IPS-NIHi7 (cell line): ENCODE measurements at regions not wholly inside any gene's neighbourhood (a gene's known extent, or its start where the extent isn't known, plus 50 kb on each side); places are given as distances from the start of the nearest gene placed in this dataset.
A peak's percentile ranks its signal among the peaks of the same experiment; 100 is the strongest.

ENCODE experiments used
- DNase-seq: peaks from one replicate; pipeline ENCODE4 v3.0.0; 2012; ENCODE audit warnings: mixed read lengths; ENCODE audit errors: extremely low spot score

GRCh38 chr5:57711946-57712345, 229.3 kb upstream of the ACTBL2 start:
- DNase-seq: no peak

GRCh38 chr5:57711471-57711870, 228.9 kb upstream of the ACTBL2 start:
- no peak for DNase-seq

GRCh38 chr5:57710126-57710525, 227.5 kb upstream of the ACTBL2 start:
- DNase-seq: no peak

GRCh38 chr5:57705769-57706168, 223.2 kb upstream of the ACTBL2 start:
- no peak for DNase-seq

- DNase-seq: no peak
Measured at GRCh38 chr5:57703721-57704120, 221.1 kb upstream of the ACTBL2 start.

- DNase-seq: no peak
Measured at GRCh38 chr5:57700484-57700883, 217.9 kb upstream of the ACTBL2 start.

- DNase-seq: no peak
Measured at GRCh38 chr5:57700072-57700471, 217.5 kb upstream of the ACTBL2 start.

GRCh38 chr5:57698802-57699201, 216.2 kb upstream of the ACTBL2 start:
- peak; percentile 61 for DNase-seq

- DNase-seq: no peak
Measured at GRCh38 chr5:57698086-57698485, 215.5 kb upstream of the ACTBL2 start.

- no peak for DNase-seq
Measured at GRCh38 chr5:57696825-57697570, 214.4 kb upstream of the ACTBL2 start.

- no peak for DNase-seq
Measured at GRCh38 chr5:57696389-57696769, 213.8 kb upstream of the ACTBL2 start.

- DNase-seq: no peak
Measured at GRCh38 chr5:57695706-57696388, 213.2 kb upstream of the ACTBL2 start.

- DNase-seq: no peak
Measured at GRCh38 chr5:57695179-57695578, 212.6 kb upstream of the ACTBL2 start.

GRCh38 chr5:57693488-57694305, 211.1 kb upstream of the ACTBL2 start:
- no peak for DNase-seq

GRCh38 chr5:57692582-57693487, 210.2 kb upstream of the ACTBL2 start:
- DNase-seq: peak; percentile 74

- DNase-seq: no peak
Measured at GRCh38 chr5:57690724-57691123, 208.1 kb upstream of the ACTBL2 start.

GRCh38 chr5:57687596-57687995, 205.0 kb upstream of the ACTBL2 start:
- no peak for DNase-seq

- no peak for DNase-seq
Measured at GRCh38 chr5:57685516-57686255, 203.1 kb upstream of the ACTBL2 start.

GRCh38 chr5:57684299-57684702, 201.7 kb upstream of the ACTBL2 start:
- DNase-seq: no peak

GRCh38 chr5:57683036-57683630, 200.5 kb upstream of the ACTBL2 start:
- no peak for DNase-seq
